SU-DHL-6 (cell line): ENCODE measurements at regions not wholly inside any gene's neighbourhood (a gene's known extent, or its start where the extent isn't known, plus 50 kb on each side); places are given as distances from the start of the nearest gene placed in this dataset.

ENCODE experiments used
- EZH2phosphoT487 ChIP-seq: fragments of 200-600 bp; sonication (generic), shearing (Covaris generic); conservative IDR thresholded peaks from 2 replicates; pipeline ENCODE4 v1.6.1; 2018; ENCODE audit warnings: mild to moderate bottlenecking, antibody characterized with exemption, low read length, moderate library complexity, mixed read lengths
- TF ChIP-seq, protein P1 (sequence below): fragments of 200-600 bp; sonication (generic); IDR thresholded peaks from one replicate; pipeline ENCODE4 v1.5.1; 2017; ENCODE audit warnings: antibody characterized with exemption, mild to moderate bottlenecking, low read length, moderate library complexity; ENCODE audit not compliant: insufficient read depth, poor library complexity, severe bottlenecking

DNA sequence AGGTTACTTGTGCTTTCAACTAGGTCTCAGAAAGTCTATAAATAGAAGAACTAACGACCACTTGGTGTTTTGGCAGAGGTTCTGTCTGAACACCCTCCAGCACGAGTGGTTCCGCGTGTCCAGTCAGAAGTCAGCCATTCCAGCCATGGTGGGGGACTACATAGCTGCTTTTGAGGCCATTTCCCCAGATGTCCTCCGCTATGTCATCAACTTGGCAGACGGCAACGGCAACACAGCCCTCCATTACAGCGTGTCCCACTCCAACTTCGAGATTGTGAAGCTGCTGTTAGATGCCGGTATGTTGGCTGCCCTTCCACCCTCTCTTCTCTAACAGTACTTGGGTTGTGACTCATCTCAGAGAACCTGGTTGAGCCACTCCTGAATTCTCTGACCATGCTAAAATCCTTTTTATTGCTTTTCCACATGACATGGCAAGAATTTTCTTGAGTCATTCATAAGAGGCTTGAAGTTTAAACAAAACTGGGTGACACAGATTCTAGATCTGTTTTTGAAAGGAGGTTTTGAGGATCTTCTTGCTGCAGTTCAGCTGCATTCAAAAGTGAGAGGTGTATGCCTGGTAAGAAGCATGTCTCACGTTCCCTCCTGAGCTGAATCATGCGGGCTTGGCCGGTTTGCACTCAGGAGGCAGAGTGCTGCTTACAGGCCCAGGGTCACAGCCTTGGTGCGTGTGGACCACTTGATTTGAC is 103.1 kb upstream of the DMRT1 start:
- TF ChIP-seq, protein P1, sequence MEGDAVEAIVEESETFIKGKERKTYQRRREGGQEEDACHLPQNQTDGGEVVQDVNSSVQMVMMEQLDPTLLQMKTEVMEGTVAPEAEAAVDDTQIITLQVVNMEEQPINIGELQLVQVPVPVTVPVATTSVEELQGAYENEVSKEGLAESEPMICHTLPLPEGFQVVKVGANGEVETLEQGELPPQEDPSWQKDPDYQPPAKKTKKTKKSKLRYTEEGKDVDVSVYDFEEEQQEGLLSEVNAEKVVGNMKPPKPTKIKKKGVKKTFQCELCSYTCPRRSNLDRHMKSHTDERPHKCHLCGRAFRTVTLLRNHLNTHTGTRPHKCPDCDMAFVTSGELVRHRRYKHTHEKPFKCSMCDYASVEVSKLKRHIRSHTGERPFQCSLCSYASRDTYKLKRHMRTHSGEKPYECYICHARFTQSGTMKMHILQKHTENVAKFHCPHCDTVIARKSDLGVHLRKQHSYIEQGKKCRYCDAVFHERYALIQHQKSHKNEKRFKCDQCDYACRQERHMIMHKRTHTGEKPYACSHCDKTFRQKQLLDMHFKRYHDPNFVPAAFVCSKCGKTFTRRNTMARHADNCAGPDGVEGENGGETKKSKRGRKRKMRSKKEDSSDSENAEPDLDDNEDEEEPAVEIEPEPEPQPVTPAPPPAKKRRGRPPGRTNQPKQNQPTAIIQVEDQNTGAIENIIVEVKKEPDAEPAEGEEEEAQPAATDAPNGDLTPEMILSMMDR: no peak
- TF ChIP-seq EZH2phosphoT487: no peak
